Bronchial epithelial cell (primary cell): ENCODE measurements at regions not wholly inside any gene's neighbourhood (a gene's known extent, or its start where the extent isn't known, plus 50 kb on each side); places are given as distances from the start of the nearest gene placed in this dataset.

Experiments used
- DNase-seq: peaks from one replicate; pipeline ENCODE4 v3.0.0-alpha.2; 2010; ENCODE audit warnings: low read depth
- FAIRE-seq: peaks from 2 replicates; lab custom pipeline; 2011; peaks lifted over from hg19 to GRCh38; lab: Jason Lieb, UNC
- H3K27me3 ChIP-seq: 2 replicates; pipeline ENCODE4 v1.5.1; 2011; ENCODE audit warnings: low read length; ENCODE audit not compliant: control insufficient read depth, insufficient read depth
- H3K36me3 ChIP-seq: 2 replicates; pipeline ENCODE4 v1.5.1; 2011; ENCODE audit warnings: low read length; ENCODE audit not compliant: control insufficient read depth, insufficient read depth
- H3K4me3 ChIP-seq: 2 replicates; pipeline ENCODE4 v1.5.1; 2011; ENCODE audit warnings: mild to moderate bottlenecking, low read depth, low read length, control low read depth
- CTCF ChIP-seq: IDR thresholded peaks from 2 replicates; pipeline ENCODE4 v1.5.1; 2011; ENCODE audit warnings: mild to moderate bottlenecking, moderate library complexity, low read length, control low read depth, inconsistent platforms; ENCODE audit not compliant: insufficient read depth, severe bottlenecking

DNA sequence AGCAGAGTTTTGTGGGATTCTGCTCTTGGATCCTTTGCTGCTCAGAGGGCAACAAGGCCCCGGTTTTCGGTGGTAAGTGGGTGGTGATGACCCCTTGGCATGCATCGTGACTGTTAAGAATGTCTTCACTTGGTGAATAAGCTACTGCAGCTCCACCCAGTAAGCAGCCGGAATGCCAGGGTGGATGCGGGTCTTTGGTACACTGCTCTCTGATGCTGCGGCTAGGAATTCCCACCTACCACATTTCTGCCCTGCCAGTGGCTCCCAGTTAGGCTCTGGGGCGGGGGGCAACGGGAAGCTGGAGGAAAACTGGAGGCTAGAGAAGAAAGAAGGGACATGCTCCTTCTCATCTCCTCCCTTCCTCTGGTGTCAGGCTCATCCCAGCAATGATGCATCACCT is 180.4 kb upstream of the GALNT2 start:
- no peak for DNase-seq
- TF ChIP-seq CTCF, result no peak
- Histone ChIP-seq H3K27me3 (peaks cover 5% of the 10 kb centered on the region), H3K36me3 (no peaks in the 10 kb centered on the region), H3K4me3 (no peak overlapping the region)
- no peak for FAIRE-seq

GRCh38 chr1:229887043-229887822 is 179.8 kb upstream of the GALNT2 start:
- H3K27me3 ChIP-seq, result peaks cover 5% of the 10 kb centered on the region
- H3K4me3 ChIP-seq, result no peak overlapping the region
- peak; percentile 93 for DNase-seq
- peak; percentile 93 for FAIRE-seq
- H3K36me3 ChIP-seq, result no peaks in the 10 kb centered on the region
- no peak for TF ChIP-seq CTCF

DNA sequence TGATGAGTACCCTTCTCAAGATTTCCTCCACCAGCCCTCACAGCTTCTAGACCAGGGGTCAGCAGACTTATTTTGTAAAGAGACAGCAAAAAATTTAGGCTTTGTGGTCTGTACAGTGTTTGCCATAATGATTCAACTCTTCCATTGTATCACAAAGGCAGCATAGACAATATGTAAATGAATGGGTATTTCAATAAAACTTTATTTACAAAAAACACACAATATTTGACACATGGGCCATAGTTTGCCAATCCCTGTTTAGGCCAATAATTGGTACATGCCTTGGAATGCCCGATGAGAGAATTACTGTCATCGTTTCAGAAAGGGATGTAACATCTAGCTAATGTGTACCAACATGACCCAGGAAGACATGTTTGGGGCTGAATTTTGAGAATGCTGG is 178.9 kb upstream of the GALNT2 start:
- H3K36me3 ChIP-seq, result no peaks in the 10 kb centered on the region
- FAIRE-seq (no peak), DNase-seq (no peak)
- peaks cover 2% of the 10 kb centered on the region for H3K27me3 ChIP-seq
- no peak for TF ChIP-seq CTCF
- H3K4me3 ChIP-seq, result no peak overlapping the region

- DNase-seq (no peak), FAIRE-seq (no peak)
- no peak overlapping the region for H3K4me3 ChIP-seq
- H3K36me3 ChIP-seq, result no peaks in the 10 kb centered on the region
- H3K27me3 ChIP-seq, result peaks cover 2% of the 10 kb centered on the region
- TF ChIP-seq CTCF, result no peak
These were observed 178.5 kb upstream of the GALNT2 start for GRCh38 chr1:229888561-229889001.

GRCh38 chr1:229889031-229889517 is 178.0 kb upstream of the GALNT2 start:
- Histone ChIP-seq H3K36me3 (no peaks in the 10 kb centered on the region), H3K27me3 (peaks cover 2% of the 10 kb centered on the region), H3K4me3 (no peak overlapping the region)
- TF ChIP-seq CTCF, result no peak
- DNase-seq (no peak), FAIRE-seq (no peak)
